ENCODE measurements at regions not wholly inside any gene's neighbourhood (a gene's known extent, or its start where the extent isn't known, plus 50 kb on each side); places are given as distances from the start of the nearest gene placed in this dataset.

DNA sequence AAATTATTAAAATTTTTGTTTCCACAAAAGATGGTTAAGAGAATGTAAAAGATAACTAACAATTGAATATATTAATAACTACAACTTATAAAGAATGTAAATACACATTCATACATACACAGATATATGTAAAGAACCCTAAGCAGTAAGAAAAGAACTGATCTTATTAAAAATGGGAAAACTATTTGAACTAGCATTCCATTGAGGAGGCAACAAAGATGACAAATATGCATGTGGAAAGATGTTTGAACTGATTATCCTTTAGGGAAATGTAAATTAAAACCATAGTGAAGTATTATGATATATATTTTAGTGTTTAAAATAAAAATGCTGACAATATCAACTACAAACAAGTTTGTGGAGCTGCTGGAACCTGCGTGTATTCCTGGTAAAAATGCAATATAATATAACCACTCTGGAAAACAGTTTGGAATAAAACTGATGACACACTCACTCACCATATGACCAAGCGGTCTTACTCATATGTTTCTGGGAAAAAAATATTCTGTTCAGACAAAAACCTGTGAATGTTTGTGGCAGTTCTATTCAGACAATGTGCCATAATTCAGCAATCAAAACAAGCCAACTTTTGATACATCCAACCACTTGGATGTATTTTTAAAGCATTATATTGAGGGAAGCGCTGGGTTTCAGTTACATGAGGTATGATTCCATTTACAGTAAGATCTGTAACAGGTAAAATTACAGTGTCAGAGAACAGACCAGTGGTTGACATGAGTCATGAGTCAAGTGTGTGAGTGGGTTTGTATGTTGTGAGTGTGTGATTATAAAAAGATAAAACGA is 694.4 kb upstream of the SLITRK5 start:
- Histone ChIP-seq H3K36me3 (no peaks in the 10 kb centered on the region), H3K27me3 (no peaks in the 10 kb centered on the region), H3K4me3 (no peak overlapping the region), H3K27ac (no peak overlapping the region), H3K4me1 (no peaks in the 10 kb centered on the region), H3K9me3 (no peaks in the 10 kb centered on the region)
- intact Hi-C loops (cut with DNase I; ENCODE audit: low total_unique reads) = no loop called here
- TF ChIP-seq, protein P1, sequence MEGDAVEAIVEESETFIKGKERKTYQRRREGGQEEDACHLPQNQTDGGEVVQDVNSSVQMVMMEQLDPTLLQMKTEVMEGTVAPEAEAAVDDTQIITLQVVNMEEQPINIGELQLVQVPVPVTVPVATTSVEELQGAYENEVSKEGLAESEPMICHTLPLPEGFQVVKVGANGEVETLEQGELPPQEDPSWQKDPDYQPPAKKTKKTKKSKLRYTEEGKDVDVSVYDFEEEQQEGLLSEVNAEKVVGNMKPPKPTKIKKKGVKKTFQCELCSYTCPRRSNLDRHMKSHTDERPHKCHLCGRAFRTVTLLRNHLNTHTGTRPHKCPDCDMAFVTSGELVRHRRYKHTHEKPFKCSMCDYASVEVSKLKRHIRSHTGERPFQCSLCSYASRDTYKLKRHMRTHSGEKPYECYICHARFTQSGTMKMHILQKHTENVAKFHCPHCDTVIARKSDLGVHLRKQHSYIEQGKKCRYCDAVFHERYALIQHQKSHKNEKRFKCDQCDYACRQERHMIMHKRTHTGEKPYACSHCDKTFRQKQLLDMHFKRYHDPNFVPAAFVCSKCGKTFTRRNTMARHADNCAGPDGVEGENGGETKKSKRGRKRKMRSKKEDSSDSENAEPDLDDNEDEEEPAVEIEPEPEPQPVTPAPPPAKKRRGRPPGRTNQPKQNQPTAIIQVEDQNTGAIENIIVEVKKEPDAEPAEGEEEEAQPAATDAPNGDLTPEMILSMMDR (IDR thresholded peaks at IDR 0.05) = no peak
- no peak for TF ChIP-seq EP300 (IDR thresholded peaks at IDR 0.05)
- TF ChIP-seq POLR2AphosphoS5 (IDR thresholded peaks at IDR 0.05) = no peak
- TF ChIP-seq POLR2A (IDR thresholded peaks at IDR 0.05) = no peak
- 77 to 83% (median 81%) methylated on average over 4 of the region's 4 CpGs for WGBS, 5 donors
- DNase-seq = no peak

DNA sequence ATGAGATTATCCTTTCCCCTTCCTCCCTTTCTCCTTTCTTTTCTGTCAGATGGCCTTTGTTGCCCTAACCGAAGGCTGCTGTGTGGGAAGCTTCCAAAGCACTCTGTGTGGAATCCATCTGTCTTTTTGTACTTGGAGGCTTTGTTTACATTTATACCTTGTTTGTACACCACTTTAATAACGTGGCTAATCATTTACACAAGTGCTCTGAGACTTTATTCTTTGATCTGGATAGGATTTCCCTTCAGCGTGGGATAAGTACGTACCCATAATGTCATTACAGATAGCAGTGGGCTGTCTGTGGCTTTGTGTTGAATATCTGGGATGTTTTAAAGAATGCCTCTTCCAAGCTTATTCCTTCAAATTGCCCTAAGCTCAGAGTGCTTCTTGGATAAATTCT is 684.7 kb upstream of the SLITRK5 start:
- WGBS, 5 donors = 11 to 37% (median 18%) methylated on average over 4 of the region's 4 CpGs
- Histone ChIP-seq H3K27ac (no peak overlapping the region), H3K36me3 (no peaks in the 10 kb centered on the region), H3K4me1 (peaks cover 0 to 3% (median 0%) of the 10 kb centered on the region in 4 donors), H3K9me3 (no peaks in the 10 kb centered on the region), H3K4me3 (no peak overlapping the region), H3K27me3 (no peaks in the 10 kb centered on the region)
- TF ChIP-seq, protein P1 (IDR thresholded peaks at IDR 0.05) = no peak
- no peak for TF ChIP-seq EP300 (IDR thresholded peaks at IDR 0.05)
- TF ChIP-seq POLR2AphosphoS5 (IDR thresholded peaks at IDR 0.05) = no peak
- TF ChIP-seq POLR2A (IDR thresholded peaks at IDR 0.05) = no peak
- intact Hi-C loops (cut with DNase I; ENCODE audit: low total_unique reads) = no loop called here
- no peak for DNase-seq

DNA sequence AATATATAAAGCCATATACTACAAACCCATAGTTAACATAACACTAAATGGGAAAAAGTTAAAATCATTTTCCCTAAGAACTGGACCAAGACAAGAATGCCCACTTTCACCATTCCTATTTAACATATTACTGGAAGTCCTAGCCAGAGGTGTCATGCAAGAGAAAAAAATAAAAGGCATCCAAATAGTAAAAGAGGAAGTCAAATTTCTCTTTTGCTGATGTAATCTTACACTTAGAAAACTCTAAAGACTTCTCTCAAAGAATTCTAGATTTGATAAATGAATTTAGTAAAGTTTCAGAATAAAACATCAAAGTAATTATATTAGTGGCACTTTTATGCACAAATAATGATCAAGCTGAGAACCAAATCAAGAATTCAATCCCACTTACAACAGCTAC is 678.9 kb upstream of the SLITRK5 start:
- no peaks in the 10 kb centered on the region for H3K36me3 ChIP-seq
- no peaks in the 10 kb centered on the region for H3K27me3 ChIP-seq
- H3K4me1 ChIP-seq = no peaks in the 10 kb centered on the region
- H3K4me3 ChIP-seq = no peak overlapping the region
- TF ChIP-seq EP300 (IDR thresholded peaks at IDR 0.05) (no peak), POLR2AphosphoS5 (IDR thresholded peaks at IDR 0.05) (no peak), POLR2A (IDR thresholded peaks at IDR 0.05) (no peak)
- TF ChIP-seq, protein P1 (IDR thresholded peaks at IDR 0.05) = no peak
- H3K27ac ChIP-seq = no peak overlapping the region
- no peak for DNase-seq
- intact Hi-C loops (cut with DNase I; ENCODE audit: low total_unique reads) = no loop called here
- H3K9me3 ChIP-seq = peaks cover 0 to 22% (median 11%) of the 10 kb centered on the region in 4 donors

DNA sequence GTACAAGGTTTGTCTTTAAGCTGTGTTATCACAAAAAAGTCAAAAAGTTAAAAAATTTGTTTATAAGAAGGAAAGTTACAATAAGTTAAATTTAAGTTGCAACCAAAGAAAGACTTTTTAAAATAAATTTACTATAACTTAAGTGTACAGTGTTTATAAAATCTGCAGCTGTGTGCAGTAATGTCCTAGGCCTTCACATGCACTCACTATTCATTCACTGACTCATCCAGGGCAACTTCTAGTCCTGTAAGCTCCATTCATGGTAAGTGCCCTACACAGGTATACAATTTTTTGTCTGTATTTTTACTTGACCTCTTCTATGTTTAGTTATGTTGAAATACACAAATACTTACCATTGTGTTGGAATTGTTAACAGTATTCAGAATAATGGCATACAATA is 667.9 kb upstream of the SLITRK5 start:
- Histone ChIP-seq H3K4me1 (no peaks in the 10 kb centered on the region), H3K36me3 (no peaks in the 10 kb centered on the region), H3K27ac (no peak overlapping the region), H3K9me3 (peaks cover 0 to 10% (median 0%) of the 10 kb centered on the region in 4 donors), H3K27me3 (no peaks in the 10 kb centered on the region), H3K4me3 (no peak overlapping the region)
- TF ChIP-seq, protein P1 (IDR thresholded peaks at IDR 0.05) = no peak
- no peak for TF ChIP-seq EP300 (IDR thresholded peaks at IDR 0.05)
- no peak for TF ChIP-seq POLR2A (IDR thresholded peaks at IDR 0.05)
- no peak for TF ChIP-seq POLR2AphosphoS5 (IDR thresholded peaks at IDR 0.05)
- intact Hi-C loops (cut with DNase I; ENCODE audit: low total_unique reads) = no loop called here
- no peak for DNase-seq

All from stomach (tissue), 8 donors.